GM19025 (cell line): ENCODE measurements at regions not wholly inside any gene's neighbourhood (a gene's known extent, or its start where the extent isn't known, plus 50 kb on each side); places are given as distances from the start of the nearest gene placed in this dataset.
"Not testable (repeated sequence)": the region's sequence is repeated elsewhere in the genome, so short reads cannot be mapped to it uniquely, and the experiment has no call there.

ENCODE experiments used
- ATAC-seq: cut with Tn5 transposase; IDR thresholded peaks from one replicate; pipeline ENCODE4 v1.9.1; 2021; ENCODE audit warnings: mild to moderate bottlenecking, low read depth, moderate library complexity; ENCODE audit not compliant: unreplicated experiment

GRCh38 chr3:8286749-8287148 is 214.9 kb upstream of the LMCD1 start:
- no peak for ATAC-seq

- ATAC-seq = no peak
These were observed 211.0 kb upstream of the LMCD1 start for GRCh38 chr3:8290611-8291010.

GRCh38 chr3:8296461-8296860 is 205.2 kb upstream of the LMCD1 start:
- ATAC-seq = no peak

GRCh38 chr3:8298021-8298954 is 203.3 kb upstream of the LMCD1 start:
- no peak for ATAC-seq

- ATAC-seq = no peak
These were observed 199.5 kb upstream of the LMCD1 start for GRCh38 chr3:8301977-8302735.

GRCh38 chr3:8303466-8303865 is 198.2 kb upstream of the LMCD1 start:
- ATAC-seq = no peak

GRCh38 chr3:8305371-8305770 is 196.3 kb upstream of the LMCD1 start:
- ATAC-seq = no peak

- ATAC-seq = no peak
These were observed 194.0 kb upstream of the LMCD1 start for GRCh38 chr3:8307545-8308110.

- ATAC-seq = no peak
These were observed 190.3 kb upstream of the LMCD1 start for GRCh38 chr3:8311321-8311720.

GRCh38 chr3:8312685-8313084 is 188.9 kb upstream of the LMCD1 start:
- ATAC-seq = no peak

GRCh38 chr3:8313560-8314267 is 187.9 kb upstream of the LMCD1 start:
- ATAC-seq = no peak

- ATAC-seq = not testable (repeated sequence)
These were observed 186.1 kb upstream of the LMCD1 start for GRCh38 chr3:8315526-8315925.

- ATAC-seq = no peak
These were observed 183.7 kb upstream of the LMCD1 start for GRCh38 chr3:8317661-8318649.

GRCh38 chr3:8319935-8320634 is 181.5 kb upstream of the LMCD1 start:
- ATAC-seq = no peak

GRCh38 chr3:8320711-8321458 is 180.7 kb upstream of the LMCD1 start:
- ATAC-seq = no peak

GRCh38 chr3:8324747-8325146 is 176.9 kb upstream of the LMCD1 start:
- ATAC-seq = peak; percentile 73

GRCh38 chr3:8325306-8325705 is 176.3 kb upstream of the LMCD1 start:
- no peak for ATAC-seq

- ATAC-seq = not testable (repeated sequence)
These were observed 175.8 kb upstream of the LMCD1 start for GRCh38 chr3:8325833-8326232.
